GM23248 (cell line): ENCODE measurements at regions not wholly inside any gene's neighbourhood (a gene's known extent, or its start where the extent isn't known, plus 50 kb on each side); places are given as distances from the start of the nearest gene placed in this dataset.

Source experiments
- DNase-seq: peaks from one replicate; pipeline ENCODE4 v3.0.0-alpha.2; 2015
- H2AFZ ChIP-seq: fragments of 200-600 bp; sonication (generic); 2 replicates; pipeline ENCODE4 v1.6.1; 2016; ENCODE audit warnings: antibody characterized with exemption
- H3F3A ChIP-seq: fragments of 200-600 bp; sonication (generic); 2 replicates; pipeline ENCODE4 v1.6.1; 2016; ENCODE audit warnings: mild to moderate bottlenecking, antibody characterized with exemption, mixed run types; ENCODE audit not compliant: insufficient read depth
- H3K27ac ChIP-seq: fragments of 200-600 bp; sonication (generic); 2 replicates; pipeline ENCODE4 v1.5.1; 2016; ENCODE audit warnings: mild to moderate bottlenecking
- H3K27me3 ChIP-seq: fragments of 200-600 bp; sonication (generic); replicated peaks from 2 replicates; pipeline ENCODE4 v1.6.1; 2016; ENCODE audit warnings: mild to moderate bottlenecking; ENCODE audit not compliant: insufficient read depth
- H3K36me3 ChIP-seq: fragments of 200-600 bp; sonication (generic); 2 replicates; pipeline ENCODE4 v1.6.1; 2016; ENCODE audit warnings: low read depth, mild to moderate bottlenecking
- H3K4me1 ChIP-seq: fragments of 200-600 bp; sonication (generic); 2 replicates; pipeline ENCODE4 v1.6.1; 2016; ENCODE audit warnings: mild to moderate bottlenecking; ENCODE audit not compliant: insufficient read depth
- H3K4me2 ChIP-seq: fragments of 200-600 bp; sonication (generic); one replicate; pipeline ENCODE4 v1.6.1; 2016; ENCODE audit warnings: mild to moderate bottlenecking; ENCODE audit not compliant: unreplicated experiment
- H3K4me3 ChIP-seq: fragments of 200-600 bp; sonication (generic); 2 replicates; pipeline ENCODE4 v1.5.1; 2016; ENCODE audit warnings: mild to moderate bottlenecking
- H3K79me2 ChIP-seq: fragments of 200-600 bp; sonication (generic); 2 replicates; pipeline ENCODE4 v1.6.1; 2016; ENCODE audit warnings: mild to moderate bottlenecking; ENCODE audit not compliant: insufficient read depth
- H3K9ac ChIP-seq: fragments of 200-600 bp; sonication (generic); 2 replicates; pipeline ENCODE4 v1.6.1; 2016; ENCODE audit warnings: mild to moderate bottlenecking
- H3K9me2 ChIP-seq: fragments of 200-600 bp; sonication (generic); 2 replicates; pipeline ENCODE4 v1.6.1; 2016; ENCODE audit warnings: mixed run types, mild to moderate bottlenecking, moderate library complexity; ENCODE audit not compliant: insufficient read depth
- H3K9me3 ChIP-seq: fragments of 200-600 bp; sonication (generic); one replicate; pipeline ENCODE4 v1.6.1; 2017; ENCODE audit warnings: low read depth
- H4K20me1 ChIP-seq: fragments of 200-600 bp; sonication (generic); 2 replicates; pipeline ENCODE4 v1.6.0; 2016; ENCODE audit not compliant: insufficient read depth
- EZH2 ChIP-seq: fragments of 200-600 bp; sonication (generic); IDR thresholded peaks from 2 replicates; pipeline ENCODE4 v1.6.1; 2018; ENCODE audit warnings: antibody characterized with exemption, mild to moderate bottlenecking; ENCODE audit not compliant: insufficient read depth, poor library complexity, severe bottlenecking
- EZH2phosphoT487 ChIP-seq: fragments of 200-600 bp; sonication (generic); IDR thresholded peaks from 2 replicates; pipeline ENCODE4 v1.6.1; 2018; ENCODE audit warnings: antibody characterized with exemption, moderate library complexity, mild to moderate bottlenecking, low read depth; ENCODE audit not compliant: insufficient read depth
- WGBS, 2 experiments: methylation state at CpG; one replicate each; pipeline ENCODE4 v1.1.6; 2015 to 2017; ENCODE audit warnings: low lambda C conversion rate in 2 of 2, low coverage in 1 of 2; ENCODE audit errors: missing lambda C conversion rate in 2 of 2; 5-methylcytosine and 5-hydroxymethylcytosine counted together
- in situ Hi-C: fragments of 300-500 bp; cut with MboI; formaldehyde crosslinking; loops from 2 replicates; pipeline ENCODE4 v1.15.0; 2020

DNA sequence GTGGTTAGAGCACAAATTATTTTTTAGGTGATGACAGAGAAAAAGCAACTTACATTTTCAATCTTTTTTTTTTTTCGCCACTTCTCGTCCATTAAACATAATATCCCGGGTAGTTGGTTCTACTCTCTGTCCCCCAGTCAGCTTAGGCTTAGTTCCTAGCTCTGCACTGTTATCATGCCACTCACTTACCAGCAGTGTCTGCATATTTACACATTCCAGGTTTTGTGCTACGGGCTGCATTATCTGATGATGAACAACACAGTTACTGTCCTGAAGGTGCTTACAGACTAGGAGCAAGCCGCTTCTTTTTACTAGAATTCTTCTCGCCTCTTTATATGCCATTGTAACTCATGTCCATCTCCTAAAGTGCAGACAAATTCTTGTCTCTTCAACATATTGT is 121.8 kb upstream of the NPVF start:
- Histone ChIP-seq H3K36me3 (no peaks in the 10 kb centered on the region), H3K4me2 (no peak overlapping the region), H3K9me2 (no peaks in the 10 kb centered on the region), H3K27ac (no peak overlapping the region), H3F3A (no peaks in the 10 kb centered on the region), H3K4me3 (no peak overlapping the region), H3K4me1 (no peaks in the 10 kb centered on the region), H3K79me2 (no peaks in the 10 kb centered on the region), H3K27me3 (no peaks in the 10 kb centered on the region; the same call in 1 of the 2 replicates), H3K9me3 (no peaks in the 10 kb centered on the region), H2AFZ (no peak overlapping the region), H4K20me1 (no peaks in the 10 kb centered on the region), H3K9ac (no peak overlapping the region)
- DNase-seq: no peak
- 43 to 57% methylated on average over 6 of the region's 6 CpGs for WGBS, 2 experiments
- in situ Hi-C loops: no loop called here
- TF ChIP-seq EZH2phosphoT487 (no peak), EZH2 (no peak)

DNA sequence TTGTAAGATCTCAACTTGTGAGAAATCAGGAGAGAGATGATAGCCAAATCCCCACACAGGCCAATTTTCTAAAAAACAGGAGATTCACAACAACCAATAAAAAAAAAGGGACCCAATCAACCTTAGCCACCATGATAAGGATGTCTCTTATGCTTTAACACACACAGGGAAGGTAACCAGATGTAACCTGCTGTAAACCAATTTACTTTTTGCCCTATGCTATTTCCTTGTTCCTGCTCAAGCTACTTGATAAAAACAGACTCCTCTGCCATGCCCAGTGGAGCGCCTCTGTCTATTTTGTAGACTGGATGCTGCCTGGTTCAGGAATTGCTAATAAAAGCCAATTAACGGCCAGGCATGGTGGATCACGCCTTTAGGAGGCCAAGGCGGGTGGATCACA is 123.5 kb upstream of the NPVF start:
- Histone ChIP-seq H3K9me3 (no peaks in the 10 kb centered on the region), H3K4me2 (no peak overlapping the region), H3K27ac (no peak overlapping the region), H2AFZ (no peak overlapping the region), H3K4me3 (no peak overlapping the region), H3K79me2 (no peaks in the 10 kb centered on the region), H3F3A (no peaks in the 10 kb centered on the region), H3K27me3 (no peaks in the 10 kb centered on the region; the same call in 1 of the 2 replicates), H3K36me3 (no peaks in the 10 kb centered on the region), H3K9me2 (no peaks in the 10 kb centered on the region), H3K4me1 (no peaks in the 10 kb centered on the region), H3K9ac (no peak overlapping the region), H4K20me1 (no peaks in the 10 kb centered on the region)
- in situ Hi-C loops: no loop called here
- DNase-seq: no peak
- 45 to 47% methylated on average over 4 of the region's 4 CpGs for WGBS, 2 experiments
- TF ChIP-seq EZH2: no peak
- no peak for TF ChIP-seq EZH2phosphoT487

DNA sequence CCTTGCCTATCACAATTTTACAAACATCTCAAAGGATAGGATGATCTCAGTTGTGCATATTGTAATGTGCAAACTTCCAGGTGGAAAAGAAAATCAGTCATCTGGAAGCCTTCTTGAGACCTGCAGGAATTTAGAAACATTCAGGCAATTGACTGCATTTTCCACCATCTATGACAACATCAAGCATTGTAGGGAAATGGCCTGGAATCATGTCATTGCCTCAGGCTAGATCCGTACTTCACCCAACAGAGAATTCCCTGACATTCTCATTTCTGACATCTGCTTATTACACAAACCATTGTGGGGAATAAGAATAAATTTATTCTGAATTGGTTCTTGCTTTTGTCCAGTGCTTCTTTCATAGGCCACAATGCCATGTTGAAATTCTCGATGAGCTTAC is 124.9 kb upstream of the NPVF start:
- H3K9me2 ChIP-seq: no peaks in the 10 kb centered on the region
- H3K4me2 ChIP-seq: no peak overlapping the region
- H3K4me3 ChIP-seq: no peak overlapping the region
- H4K20me1 ChIP-seq: no peaks in the 10 kb centered on the region
- H3K9ac ChIP-seq: no peak overlapping the region
- no peaks in the 10 kb centered on the region for H3F3A ChIP-seq
- 34 to 47% methylated on average over 2 of the region's 2 CpGs for WGBS, 2 experiments
- in situ Hi-C loops: no loop called here
- TF ChIP-seq EZH2 (no peak), EZH2phosphoT487 (no peak)
- no peak for DNase-seq
- no peak overlapping the region for H3K27ac ChIP-seq
- H3K79me2 ChIP-seq: no peaks in the 10 kb centered on the region
- no peak overlapping the region for H2AFZ ChIP-seq
- no peaks in the 10 kb centered on the region; the same call in 1 of the 2 replicates for H3K27me3 ChIP-seq
- no peaks in the 10 kb centered on the region for H3K36me3 ChIP-seq
- H3K9me3 ChIP-seq: no peaks in the 10 kb centered on the region
- H3K4me1 ChIP-seq: no peaks in the 10 kb centered on the region

DNA sequence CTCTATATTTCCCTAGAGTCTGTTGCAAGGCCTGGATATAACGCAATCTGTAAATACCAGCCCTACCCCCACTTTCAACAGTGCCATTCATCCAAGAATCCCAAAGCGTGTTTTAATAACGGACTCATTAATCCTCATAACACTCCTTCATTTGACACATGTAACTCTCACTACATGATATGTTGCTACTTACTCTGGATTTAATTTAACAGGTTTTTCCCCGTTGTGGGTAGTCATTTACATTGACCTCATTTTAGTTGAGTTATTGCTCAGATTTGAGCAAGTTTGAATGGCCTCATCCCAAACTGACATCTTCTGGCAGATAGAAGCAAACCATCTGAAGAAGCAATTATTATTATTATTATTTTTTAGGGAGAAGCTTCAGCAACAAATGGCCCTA is 125.4 kb upstream of the NPVF start:
- H3K36me3 ChIP-seq: no peaks in the 10 kb centered on the region
- WGBS, 2 experiments: 51 to 59% methylated on average over 4 of the region's 4 CpGs
- TF ChIP-seq EZH2phosphoT487 (no peak), EZH2 (no peak)

More for the DNA sequence above, 125.4 kb upstream of the NPVF start:
- no peaks in the 10 kb centered on the region for H3K4me1 ChIP-seq
- no peak overlapping the region for H2AFZ ChIP-seq
- DNase-seq: no peak
- no peak overlapping the region for H3K9ac ChIP-seq
- no peaks in the 10 kb centered on the region for H3K9me3 ChIP-seq
- H3F3A ChIP-seq: no peaks in the 10 kb centered on the region
- no peaks in the 10 kb centered on the region for H4K20me1 ChIP-seq
- no peak overlapping the region for H3K27ac ChIP-seq
- H3K4me2 ChIP-seq: no peak overlapping the region
- no peak overlapping the region for H3K4me3 ChIP-seq
- H3K9me2 ChIP-seq: no peaks in the 10 kb centered on the region
- no peaks in the 10 kb centered on the region for H3K79me2 ChIP-seq
- no peaks in the 10 kb centered on the region; the same call in 1 of the 2 replicates for H3K27me3 ChIP-seq
- in situ Hi-C loops: no loop called here
